GM21447 (cell line): ENCODE measurements at regions not wholly inside any gene's neighbourhood (a gene's known extent, or its start where the extent isn't known, plus 50 kb on each side); places are given as distances from the start of the nearest gene placed in this dataset.

ENCODE experiments used
- ATAC-seq: cut with Tn5 transposase; IDR thresholded peaks from one replicate; pipeline ENCODE4 v1.9.1; 2021; ENCODE audit not compliant: unreplicated experiment

- ATAC-seq = no peak
Observed at GRCh38 chr20:56953048-56953586, 313.3 kb downstream of the BMP7 start.

- ATAC-seq = no peak
Observed at GRCh38 chr20:56954797-56955196, 311.6 kb downstream of the BMP7 start.

DNA sequence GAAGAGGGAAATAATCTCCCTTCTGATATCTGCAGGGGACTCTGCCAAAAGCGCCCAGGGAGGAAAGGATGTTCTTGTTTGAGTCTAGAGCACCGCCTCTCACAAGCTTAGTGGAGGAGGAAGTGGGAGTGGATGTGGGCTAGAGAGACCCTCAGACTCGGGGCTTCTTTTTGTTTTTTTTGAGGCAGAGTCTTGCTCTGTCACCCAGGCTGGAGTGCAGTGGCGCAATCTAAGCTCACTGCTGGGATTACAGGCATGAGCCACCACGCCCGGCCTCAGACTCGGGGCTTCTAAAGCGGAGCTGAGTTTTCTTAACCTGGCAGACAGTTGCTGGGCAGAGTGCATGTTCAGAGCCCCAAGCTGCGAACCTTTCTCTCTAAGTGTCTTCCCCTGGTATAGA is 310.8 kb downstream of the BMP7 start:
- ATAC-seq = no peak

DNA sequence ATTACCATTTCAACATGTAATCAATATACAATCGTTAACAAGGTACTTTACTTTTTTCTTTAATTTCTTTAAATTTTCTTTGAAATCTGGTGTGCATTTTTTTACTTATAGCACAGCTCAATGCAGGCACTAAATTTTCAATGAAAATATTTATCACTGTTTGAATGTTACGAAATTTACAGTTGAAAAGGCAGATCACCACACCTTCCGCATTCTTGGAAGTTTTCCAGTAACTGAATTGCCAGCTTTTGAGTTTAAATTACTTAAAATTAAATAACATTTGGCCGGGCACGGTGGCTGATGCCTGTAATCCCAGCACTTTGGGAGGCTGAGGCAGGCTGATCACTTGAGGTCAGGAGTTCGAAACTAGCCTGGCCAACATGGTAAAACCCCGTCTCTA is 309.9 kb downstream of the BMP7 start:
- no peak for ATAC-seq

GRCh38 chr20:56957737-56958553 is 308.5 kb downstream of the BMP7 start:
- ATAC-seq = no peak

DNA sequence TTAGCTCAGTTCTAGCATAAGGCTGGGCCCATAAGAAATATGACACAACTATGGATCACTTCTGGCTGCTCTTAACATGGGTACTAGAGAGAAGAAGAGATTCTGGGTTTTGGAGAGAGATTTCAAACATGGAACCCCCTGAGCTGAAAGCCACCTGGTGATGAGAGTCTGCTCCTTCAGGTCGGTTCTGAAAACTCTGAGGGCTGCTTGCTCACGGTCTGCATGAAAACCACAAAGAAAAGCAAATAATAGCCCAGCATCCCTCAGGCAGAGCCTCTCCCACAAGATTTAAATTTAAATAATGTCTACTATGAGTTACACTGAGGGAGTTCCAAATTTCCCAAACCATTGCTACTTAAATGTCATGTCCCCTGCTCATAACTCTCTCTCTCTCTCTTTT is 301.5 kb downstream of the BMP7 start:
- ATAC-seq = no peak

GRCh38 chr20:56967916-56968315 is 298.5 kb downstream of the BMP7 start:
- no peak for ATAC-seq

DNA sequence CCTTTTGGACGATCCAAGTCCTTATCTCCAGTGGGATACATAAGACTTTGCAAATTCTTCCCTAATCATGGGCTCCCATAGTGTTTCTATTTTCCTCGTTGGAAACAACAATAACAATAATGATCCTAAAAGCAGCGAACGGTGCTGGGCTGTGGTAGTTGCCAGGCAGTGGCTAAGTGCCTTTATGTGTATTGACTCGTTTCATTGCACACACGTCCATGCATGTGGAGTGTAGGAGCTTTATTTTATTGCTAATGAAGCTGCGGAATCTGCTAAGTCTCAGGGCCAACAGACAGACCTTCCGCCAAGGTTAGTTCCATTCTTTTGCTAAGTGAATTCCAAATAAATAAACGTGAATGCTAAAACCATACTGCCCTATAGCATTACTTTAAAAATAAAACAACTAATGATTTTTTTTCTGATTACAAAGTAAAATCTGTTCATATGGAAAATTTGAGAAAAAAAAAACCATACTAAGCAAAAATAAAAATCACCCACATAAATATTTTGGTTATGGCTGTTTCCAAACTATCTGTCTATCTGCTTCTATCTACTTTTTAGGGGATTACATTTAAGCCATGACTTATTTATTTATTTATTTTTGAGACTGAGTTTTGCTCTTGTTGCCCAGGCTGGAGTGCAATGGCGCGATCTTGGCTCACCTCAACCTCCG is 297.9 kb downstream of the BMP7 start:
- no peak for ATAC-seq

DNA sequence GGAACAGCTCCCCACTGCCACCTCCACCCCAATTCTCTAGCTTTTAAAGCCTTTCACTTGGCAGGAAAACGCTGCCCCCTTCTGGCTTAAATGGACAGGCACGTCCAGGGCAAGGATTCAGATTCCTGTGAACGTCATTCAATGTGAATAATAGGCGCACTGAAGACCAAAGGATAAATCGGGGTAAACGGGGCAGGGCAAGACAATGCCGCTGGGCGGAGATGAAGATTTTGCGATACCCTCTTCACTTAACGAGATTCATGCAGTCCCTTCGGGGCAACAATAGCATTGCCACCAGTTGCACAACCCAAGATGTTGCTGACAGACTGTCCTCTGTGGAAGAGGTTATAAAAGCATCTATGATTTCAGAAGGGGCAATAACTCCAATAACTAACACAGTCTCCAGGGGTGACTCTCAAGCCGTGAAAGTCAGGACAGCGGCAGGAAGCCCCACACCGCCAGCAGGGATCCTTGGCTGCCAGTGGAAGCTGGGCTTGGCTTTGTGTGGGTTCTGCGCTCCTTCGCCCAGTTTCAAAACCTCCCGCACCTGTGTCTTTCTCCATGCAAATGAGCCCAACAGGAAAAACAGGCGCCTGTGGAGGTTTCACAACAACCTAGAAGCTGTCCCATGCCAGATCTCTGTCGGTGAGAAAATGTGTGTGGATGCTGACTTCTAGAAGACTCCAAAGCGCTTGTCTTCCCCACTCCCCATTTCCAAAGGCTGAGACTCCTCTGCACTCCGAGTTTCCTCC is 291.8 kb downstream of the BMP7 start:
- no peak for ATAC-seq

DNA sequence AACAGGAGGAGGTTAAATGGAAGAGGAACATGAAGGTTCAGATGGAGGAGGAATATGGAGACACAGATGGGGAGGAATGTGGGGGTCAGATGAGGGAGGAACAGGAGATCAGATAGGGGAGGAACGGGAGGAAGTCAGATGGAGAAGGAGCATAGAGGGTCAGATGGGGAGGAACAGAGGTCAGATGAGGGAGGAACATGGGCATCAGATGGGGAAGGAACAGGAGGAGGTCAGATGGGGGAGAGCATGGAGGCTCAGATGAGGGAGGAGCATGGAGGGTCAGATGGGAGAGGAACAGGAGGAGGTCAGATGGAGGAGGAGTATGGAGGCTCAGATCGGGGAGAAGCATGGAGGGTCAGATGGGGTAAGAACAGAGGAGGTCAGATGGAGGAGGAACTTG is 290.6 kb downstream of the BMP7 start:
- no peak for ATAC-seq

- no peak for ATAC-seq
Observed at GRCh38 chr20:56976336-56976735, 290.1 kb downstream of the BMP7 start.

GRCh38 chr20:56978475-56978874 is 288.0 kb downstream of the BMP7 start:
- ATAC-seq = no peak

GRCh38 chr20:56979125-56979524 is 287.3 kb downstream of the BMP7 start:
- ATAC-seq = no peak

GRCh38 chr20:56981301-56981700 is 285.1 kb downstream of the BMP7 start:
- ATAC-seq = no peak

DNA sequence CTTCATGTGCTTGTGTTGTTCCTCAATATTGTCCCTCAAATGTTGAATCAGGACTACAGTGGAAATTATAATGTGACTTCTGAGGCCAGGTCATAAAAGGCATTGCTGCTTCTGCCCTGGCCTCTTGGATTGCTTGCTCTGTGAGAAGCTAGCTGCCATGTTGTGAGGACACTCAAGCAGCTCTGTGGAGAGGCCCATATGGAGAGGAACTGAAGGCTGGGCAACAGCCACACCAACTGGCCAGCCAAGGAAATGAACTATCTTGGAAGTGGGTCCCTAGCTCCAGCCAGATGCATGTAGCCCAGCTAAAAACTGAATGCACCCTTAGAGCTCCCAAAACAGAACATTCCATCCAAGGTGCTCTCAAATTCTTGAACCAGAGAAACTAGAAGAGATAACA is 282.6 kb downstream of the BMP7 start:
- ATAC-seq = no peak

DNA sequence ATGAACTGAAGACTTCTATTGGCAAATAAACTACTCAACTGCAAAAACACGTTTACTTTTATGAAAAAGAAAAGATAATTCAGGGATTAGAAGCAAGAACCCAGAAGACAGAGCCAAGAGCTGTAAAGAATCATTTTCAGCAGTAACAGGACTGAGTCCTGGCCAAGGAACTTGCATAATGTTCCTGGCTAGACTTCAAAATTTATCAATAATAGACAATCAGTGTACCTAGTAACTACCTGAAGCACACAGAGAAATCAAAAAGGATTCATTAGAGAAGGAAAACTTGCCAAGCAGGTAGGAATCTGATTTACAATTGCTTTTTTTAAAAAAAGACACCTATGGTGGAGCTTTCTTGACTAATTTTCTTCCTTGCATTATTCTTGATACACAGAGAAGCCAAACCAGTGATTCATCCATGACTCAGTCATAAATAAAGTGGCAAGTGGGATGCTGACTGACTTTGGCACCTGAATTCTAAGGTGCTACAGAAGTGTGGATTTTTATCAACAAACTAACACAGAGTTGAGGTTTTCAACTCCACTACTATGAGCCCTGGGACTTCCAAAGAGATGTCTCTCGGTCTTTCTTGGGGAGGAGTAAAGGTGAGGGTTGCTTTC is 281.3 kb downstream of the BMP7 start:
- ATAC-seq = no peak

- ATAC-seq = no peak
Observed at GRCh38 chr20:56986476-56986875, 280.0 kb downstream of the BMP7 start.

DNA sequence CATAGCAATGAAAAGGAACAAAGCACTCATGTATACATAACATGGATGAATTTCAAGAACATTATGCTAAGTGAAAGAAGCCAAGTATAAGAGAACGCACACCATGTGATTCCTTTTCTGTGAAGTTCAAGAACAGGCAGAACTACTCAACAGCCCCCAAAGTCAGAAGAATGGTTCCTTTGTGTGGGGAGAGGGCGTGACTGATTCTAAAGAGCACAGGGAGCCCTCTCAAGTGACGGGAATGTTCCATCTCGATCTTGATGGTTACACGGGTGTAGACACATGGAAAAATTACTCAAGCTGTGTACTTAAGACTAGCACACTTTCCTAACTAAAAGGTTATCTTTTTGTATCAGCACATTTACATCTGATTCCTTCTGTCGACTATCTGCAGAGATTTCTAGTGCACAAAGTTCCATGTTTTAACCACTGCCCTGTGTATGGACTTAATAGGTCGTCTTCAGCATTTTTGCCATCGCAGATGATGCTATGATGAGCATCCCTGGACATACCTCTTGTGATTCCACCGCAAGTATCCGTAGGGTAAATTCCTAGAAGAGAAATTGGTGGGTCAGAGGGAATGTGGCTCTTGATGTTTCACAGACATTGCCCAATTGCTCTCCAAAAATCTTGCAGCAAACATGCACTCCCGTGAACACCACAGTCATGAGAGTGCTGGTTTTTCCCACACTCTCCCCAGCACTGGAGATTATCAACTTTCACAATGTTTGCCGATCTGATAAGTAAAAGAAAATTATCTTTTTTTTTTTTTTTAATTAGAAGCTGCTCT is 279.3 kb downstream of the BMP7 start:
- ATAC-seq = no peak

- no peak for ATAC-seq
Observed at GRCh38 chr20:56987986-56988385, 278.5 kb downstream of the BMP7 start.

DNA sequence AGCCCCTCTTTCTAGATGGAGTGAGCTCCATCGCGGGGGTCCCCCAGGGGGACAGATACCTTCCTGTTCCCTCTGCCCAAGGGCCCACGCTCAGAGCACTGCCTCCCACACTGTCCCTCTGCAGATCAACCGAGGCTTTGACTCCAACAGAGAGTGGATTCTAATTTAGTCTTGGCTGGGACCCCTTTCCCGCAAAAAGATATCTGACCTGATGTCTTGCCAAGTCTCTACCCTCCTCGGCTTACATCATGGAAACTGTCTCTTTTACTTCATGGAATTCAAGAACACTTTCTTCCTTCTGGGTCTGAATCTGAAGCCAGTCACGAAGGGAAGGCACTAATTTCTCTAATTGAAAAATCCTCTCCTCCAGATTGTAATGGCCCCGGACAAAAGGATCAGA is 278.0 kb downstream of the BMP7 start:
- no peak for ATAC-seq
